ENCODE measurements at regions not wholly inside any gene's neighbourhood (a gene's known extent, or its start where the extent isn't known, plus 50 kb on each side); places are given as distances from the start of the nearest gene placed in this dataset.

DNA sequence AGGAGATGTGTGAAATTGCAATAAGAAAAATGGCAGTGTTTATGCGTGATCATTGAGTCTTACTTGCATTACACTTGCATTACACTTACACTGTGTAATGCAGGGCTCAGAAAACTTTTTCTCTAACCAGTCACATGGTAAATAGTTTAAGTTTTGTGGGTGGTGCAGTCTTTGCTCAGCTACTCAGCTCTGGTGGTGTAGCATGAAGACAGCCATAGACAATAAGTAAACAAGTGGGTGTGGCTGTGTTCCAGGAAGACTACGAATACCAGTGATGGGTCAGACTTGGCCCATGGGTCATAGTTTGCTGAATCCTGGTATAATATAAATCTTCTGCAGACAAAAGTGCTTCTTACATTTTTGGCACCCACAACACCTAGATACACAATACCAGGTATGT, 115.6 kb upstream of the CYP1B1 start:
- no peak overlapping the region for H3K4me2 ChIP-seq (ENCODE audit: extremely low read depth, insufficient read depth, low read length)
- no peak overlapping the region for H3K9ac ChIP-seq (ENCODE audit: insufficient read depth, low read length)
- no peak overlapping the region for H3K4me3 ChIP-seq (replicated peaks in 1 of 4; ENCODE audit: control extremely low read depth in 1 of 4, insufficient read depth in 1 of 4, low read depth in 3 of 4, low read length in 4 of 4)
- H3K27me3 ChIP-seq (ENCODE audit: control insufficient read depth, insufficient read depth, low read length): no peaks in the 10 kb centered on the region
- no peaks in the 10 kb centered on the region for H3K79me2 ChIP-seq (ENCODE audit: control insufficient read depth, insufficient read depth, low read length)
- H4K20me1 ChIP-seq (ENCODE audit: control insufficient read depth, extremely low read depth, insufficient read depth, low read length): no peaks in the 10 kb centered on the region
- no peaks in the 10 kb centered on the region for H3K9me3 ChIP-seq (ENCODE audit: control insufficient read depth, insufficient read depth, low read depth, low read length)
- TF ChIP-seq EZH2 (IDR thresholded peaks at IDR 0.05; ENCODE audit: low read length, missing control alignments): no peak
- TF ChIP-seq, protein P1, sequence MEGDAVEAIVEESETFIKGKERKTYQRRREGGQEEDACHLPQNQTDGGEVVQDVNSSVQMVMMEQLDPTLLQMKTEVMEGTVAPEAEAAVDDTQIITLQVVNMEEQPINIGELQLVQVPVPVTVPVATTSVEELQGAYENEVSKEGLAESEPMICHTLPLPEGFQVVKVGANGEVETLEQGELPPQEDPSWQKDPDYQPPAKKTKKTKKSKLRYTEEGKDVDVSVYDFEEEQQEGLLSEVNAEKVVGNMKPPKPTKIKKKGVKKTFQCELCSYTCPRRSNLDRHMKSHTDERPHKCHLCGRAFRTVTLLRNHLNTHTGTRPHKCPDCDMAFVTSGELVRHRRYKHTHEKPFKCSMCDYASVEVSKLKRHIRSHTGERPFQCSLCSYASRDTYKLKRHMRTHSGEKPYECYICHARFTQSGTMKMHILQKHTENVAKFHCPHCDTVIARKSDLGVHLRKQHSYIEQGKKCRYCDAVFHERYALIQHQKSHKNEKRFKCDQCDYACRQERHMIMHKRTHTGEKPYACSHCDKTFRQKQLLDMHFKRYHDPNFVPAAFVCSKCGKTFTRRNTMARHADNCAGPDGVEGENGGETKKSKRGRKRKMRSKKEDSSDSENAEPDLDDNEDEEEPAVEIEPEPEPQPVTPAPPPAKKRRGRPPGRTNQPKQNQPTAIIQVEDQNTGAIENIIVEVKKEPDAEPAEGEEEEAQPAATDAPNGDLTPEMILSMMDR (conservative IDR thresholded peaks at IDR 0.05 in 1 of 2, IDR thresholded peaks at IDR 0.05 in 1 of 2; ENCODE audit: low read depth in 1 of 2, low read length in 2 of 2): no peak
- no peak overlapping the region for H3K27ac ChIP-seq (ENCODE audit: insufficient read depth, low read length)
- no peak overlapping the region for H2AFZ ChIP-seq (ENCODE audit: low read length)
- peaks cover 9% of the 10 kb centered on the region for H3K4me1 ChIP-seq (ENCODE audit: control insufficient read depth, extremely low read depth, insufficient read depth, low read length)
- DNase-seq (ENCODE audit: low read depth in 2 of 2): peak; percentile 36 to 56
- H3K36me3 ChIP-seq (ENCODE audit: control insufficient read depth, insufficient read depth, low read length): no peaks in the 10 kb centered on the region

DNA sequence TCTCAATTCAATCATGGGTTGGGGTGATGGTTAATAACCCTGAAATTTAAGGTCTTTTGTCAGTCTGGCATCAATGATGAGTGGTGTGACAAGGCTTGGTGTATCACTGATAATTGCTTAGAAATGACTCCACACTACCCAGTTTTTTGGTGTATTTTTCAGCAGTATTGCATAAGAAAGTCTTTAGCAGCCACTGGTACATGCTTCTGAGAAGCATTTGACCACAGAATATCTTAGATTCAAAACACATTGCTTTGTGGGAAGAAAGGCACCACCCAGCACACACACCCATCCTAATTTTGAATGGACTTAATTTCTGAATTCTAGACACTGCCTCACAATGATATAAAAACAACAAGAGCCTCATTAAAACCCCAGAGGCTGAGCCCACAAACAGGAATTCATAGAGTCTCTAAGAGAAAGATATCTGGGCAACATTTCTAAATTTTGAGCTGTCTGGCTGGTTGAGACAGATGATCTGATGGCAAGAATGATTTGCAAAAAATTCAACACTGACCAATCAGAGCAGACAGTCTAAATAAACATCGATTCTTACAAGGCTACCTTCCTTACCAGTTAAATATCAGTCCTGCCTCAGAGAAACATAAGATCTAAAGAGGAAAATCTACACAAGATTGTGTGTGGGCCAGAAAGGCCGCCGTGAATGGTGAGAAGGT, 114.7 kb upstream of the CYP1B1 start:
- Histone ChIP-seq H3K4me2 (ENCODE audit: extremely low read depth, insufficient read depth, low read length) (no peak overlapping the region), H4K20me1 (ENCODE audit: control insufficient read depth, extremely low read depth, insufficient read depth, low read length) (no peaks in the 10 kb centered on the region), H3K4me1 (ENCODE audit: control insufficient read depth, extremely low read depth, insufficient read depth, low read length) (peaks cover 9% of the 10 kb centered on the region), H3K27me3 (ENCODE audit: control insufficient read depth, insufficient read depth, low read length) (no peaks in the 10 kb centered on the region), H3K9me3 (ENCODE audit: control insufficient read depth, insufficient read depth, low read depth, low read length) (no peaks in the 10 kb centered on the region), H3K27ac (ENCODE audit: insufficient read depth, low read length) (peak overlapping the region; percentile 28), H3K79me2 (ENCODE audit: control insufficient read depth, insufficient read depth, low read length) (no peaks in the 10 kb centered on the region), H3K36me3 (ENCODE audit: control insufficient read depth, insufficient read depth, low read length) (no peaks in the 10 kb centered on the region), H3K4me3 (replicated peaks in 1 of 4; ENCODE audit: control extremely low read depth in 1 of 4, insufficient read depth in 1 of 4, low read depth in 3 of 4, low read length in 4 of 4) (no peak overlapping the region), H2AFZ (ENCODE audit: low read length) (no peak overlapping the region), H3K9ac (ENCODE audit: insufficient read depth, low read length) (no peak overlapping the region)
- no peak for TF ChIP-seq EZH2 (IDR thresholded peaks at IDR 0.05; ENCODE audit: low read length, missing control alignments)
- TF ChIP-seq, protein P1 (conservative IDR thresholded peaks at IDR 0.05 in 1 of 2, IDR thresholded peaks at IDR 0.05 in 1 of 2; ENCODE audit: low read depth in 1 of 2, low read length in 2 of 2): no peak
- DNase-seq (ENCODE audit: low read depth in 2 of 2): peak; percentile 88 to 97

DNA sequence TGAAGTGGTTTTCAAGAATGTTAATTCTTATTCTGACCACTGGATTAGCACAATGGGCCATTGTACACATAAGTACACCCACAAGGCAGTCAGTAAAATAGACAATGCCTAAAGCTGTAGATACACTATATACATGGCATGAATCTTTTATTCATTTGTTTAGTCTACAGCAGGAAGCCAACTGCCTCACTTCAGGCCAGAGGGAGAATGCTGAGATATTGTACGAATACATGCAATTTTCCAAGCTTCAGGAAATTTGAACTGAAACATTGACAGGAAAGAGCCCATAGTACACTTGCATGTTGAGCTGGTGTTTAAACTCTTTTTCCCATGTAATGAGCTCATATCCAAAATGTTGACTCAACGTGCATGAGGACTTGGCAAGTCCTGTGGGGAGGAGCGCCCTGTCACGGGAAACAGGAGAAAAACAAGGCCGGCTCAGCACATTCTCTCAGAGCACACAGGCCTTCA, 111.6 kb upstream of the CYP1B1 start:
- H2AFZ ChIP-seq (ENCODE audit: low read length): no peak overlapping the region
- TF ChIP-seq, protein P1 (conservative IDR thresholded peaks at IDR 0.05 in 1 of 2, IDR thresholded peaks at IDR 0.05 in 1 of 2; ENCODE audit: low read depth in 1 of 2, low read length in 2 of 2): no peak
- no peak for TF ChIP-seq EZH2 (IDR thresholded peaks at IDR 0.05; ENCODE audit: low read length, missing control alignments)
- peak; percentile 91 to 98 for DNase-seq (ENCODE audit: low read depth in 2 of 2)
- no peaks in the 10 kb centered on the region for H4K20me1 ChIP-seq (ENCODE audit: control insufficient read depth, extremely low read depth, insufficient read depth, low read length)
- no peak overlapping the region for H3K4me3 ChIP-seq (replicated peaks in 1 of 4; ENCODE audit: control extremely low read depth in 1 of 4, insufficient read depth in 1 of 4, low read depth in 3 of 4, low read length in 4 of 4)
- H3K27ac ChIP-seq (ENCODE audit: insufficient read depth, low read length): no peak overlapping the region
- no peaks in the 10 kb centered on the region for H3K36me3 ChIP-seq (ENCODE audit: control insufficient read depth, insufficient read depth, low read length)
- H3K9me3 ChIP-seq (ENCODE audit: control insufficient read depth, insufficient read depth, low read depth, low read length): no peaks in the 10 kb centered on the region
- H3K9ac ChIP-seq (ENCODE audit: insufficient read depth, low read length): no peak overlapping the region
- no peaks in the 10 kb centered on the region for H3K79me2 ChIP-seq (ENCODE audit: control insufficient read depth, insufficient read depth, low read length)
- H3K4me2 ChIP-seq (ENCODE audit: extremely low read depth, insufficient read depth, low read length): no peak overlapping the region
- H3K4me1 ChIP-seq (ENCODE audit: control insufficient read depth, extremely low read depth, insufficient read depth, low read length): peaks cover 13% of the 10 kb centered on the region
- H3K27me3 ChIP-seq (ENCODE audit: control insufficient read depth, insufficient read depth, low read length): no peaks in the 10 kb centered on the region
